ENCODE measurements at regions not wholly inside any gene's neighbourhood (a gene's known extent, or its start where the extent isn't known, plus 50 kb on each side); places are given as distances from the start of the nearest gene placed in this dataset.
A peak's percentile ranks its signal among the peaks of the same experiment; 100 is the strongest.
"Not testable (repeated sequence)": the region's sequence is repeated elsewhere in the genome, so short reads cannot be mapped to it uniquely, and the experiment has no call there.

GRCh38 chr16:60646631-60647030 lies 1389.6 kb downstream of the CDH8 start:
- FAIRE-seq, result no peak

- FAIRE-seq, result no peak
These were observed 1390.7 kb downstream of the CDH8 start for GRCh38 chr16:60645541-60645940.

GRCh38 chr16:60642956-60643355 lies 1393.3 kb downstream of the CDH8 start:
- no peak for FAIRE-seq

DNA sequence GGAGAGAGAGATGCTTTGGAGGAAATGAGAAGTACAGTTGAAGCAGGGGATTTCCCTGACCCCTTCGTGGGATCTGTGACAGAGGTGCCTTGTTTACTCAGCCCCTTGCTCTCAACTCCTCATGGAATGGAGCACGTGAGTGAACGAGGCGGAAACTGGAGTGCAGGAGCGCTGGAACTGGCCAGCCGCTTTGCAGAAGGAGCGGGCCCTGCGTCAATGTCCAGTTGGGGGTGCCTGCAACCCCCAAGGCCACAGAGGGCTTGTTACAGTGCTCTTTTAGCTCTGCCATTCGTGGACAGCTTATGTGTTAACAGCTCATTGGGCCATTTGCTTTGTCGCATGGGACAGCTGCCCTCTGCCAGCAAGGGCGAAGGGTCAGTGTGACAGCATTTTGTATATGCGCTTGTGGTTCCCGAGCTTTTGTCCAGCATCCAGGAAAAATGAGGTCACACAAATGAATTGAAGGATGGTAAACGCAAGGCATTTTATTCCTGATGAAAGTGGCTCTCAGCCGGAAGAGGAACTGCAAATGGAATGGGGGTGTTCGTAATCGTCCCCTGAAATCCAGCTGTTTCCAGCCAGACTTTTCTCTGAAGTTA lies 1395.1 kb downstream of the CDH8 start:
- FAIRE-seq, result no peak

- FAIRE-seq, result no peak
These were observed 1396.2 kb downstream of the CDH8 start for GRCh38 chr16:60640038-60640437.

GRCh38 chr16:60636636-60637035 lies 1399.6 kb downstream of the CDH8 start:
- not testable (repeated sequence) for FAIRE-seq

GRCh38 chr16:60636117-60636516 lies 1400.1 kb downstream of the CDH8 start:
- no peak for FAIRE-seq

GRCh38 chr16:60635548-60635947 lies 1400.7 kb downstream of the CDH8 start:
- no peak for FAIRE-seq

GRCh38 chr16:60611844-60612243 lies 1424.4 kb downstream of the CDH8 start:
- no peak for FAIRE-seq

- FAIRE-seq, result no peak
These were observed 1427.3 kb downstream of the CDH8 start for GRCh38 chr16:60608971-60609370.

DNA sequence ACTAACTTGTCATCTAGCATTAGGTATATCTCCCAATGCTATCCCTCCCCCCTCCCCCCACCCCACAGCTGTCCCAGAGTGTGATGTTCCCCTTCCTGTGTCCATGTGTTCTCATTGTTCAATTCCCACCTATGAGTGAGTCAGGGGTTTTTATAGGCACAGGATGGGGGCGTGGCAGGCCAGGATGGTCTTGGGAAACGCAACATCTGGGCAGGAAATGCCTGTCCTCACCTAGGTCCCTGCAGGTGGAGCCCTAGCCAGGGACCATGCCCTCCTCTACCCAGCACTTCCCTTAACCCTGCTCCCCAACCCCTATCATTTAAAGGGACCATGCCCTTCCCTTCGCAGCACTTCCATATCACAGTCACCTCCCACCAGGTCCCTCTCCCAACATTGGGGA lies 1430.6 kb downstream of the CDH8 start:
- FAIRE-seq, result not testable (repeated sequence)

GRCh38 chr16:60605176-60605575 lies 1431.1 kb downstream of the CDH8 start:
- FAIRE-seq, result no peak

GRCh38 chr16:60586493-60586892 lies 1449.7 kb downstream of the CDH8 start:
- FAIRE-seq, result no peak

DNA sequence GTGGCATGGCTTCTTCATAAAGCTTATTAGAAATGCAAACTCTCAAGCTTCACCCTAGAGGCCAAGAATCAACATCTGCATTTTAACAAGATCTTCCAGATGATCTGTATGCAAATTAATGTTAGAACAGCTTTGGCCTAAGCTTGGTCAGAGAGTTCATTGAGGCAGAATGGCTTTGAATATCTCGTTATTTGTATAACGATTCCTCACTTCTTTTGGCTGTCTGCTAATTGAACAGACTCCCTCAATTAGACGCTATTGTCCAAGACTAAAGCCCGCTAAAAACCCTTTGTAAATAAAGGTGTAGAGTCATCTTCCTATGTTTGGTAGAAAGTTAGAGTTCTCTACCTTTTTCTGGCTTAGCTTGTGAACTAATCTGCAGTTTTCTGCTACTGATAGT lies 1453.7 kb downstream of the CDH8 start:
- FAIRE-seq, result no peak

GRCh38 chr16:60566901-60567300 lies 1469.3 kb downstream of the CDH8 start:
- peak; percentile 57 for FAIRE-seq

GRCh38 chr16:60564588-60564987 lies 1471.7 kb downstream of the CDH8 start:
- no peak for FAIRE-seq

GRCh38 chr16:60563166-60563565 lies 1473.1 kb downstream of the CDH8 start:
- FAIRE-seq, result no peak

DNA sequence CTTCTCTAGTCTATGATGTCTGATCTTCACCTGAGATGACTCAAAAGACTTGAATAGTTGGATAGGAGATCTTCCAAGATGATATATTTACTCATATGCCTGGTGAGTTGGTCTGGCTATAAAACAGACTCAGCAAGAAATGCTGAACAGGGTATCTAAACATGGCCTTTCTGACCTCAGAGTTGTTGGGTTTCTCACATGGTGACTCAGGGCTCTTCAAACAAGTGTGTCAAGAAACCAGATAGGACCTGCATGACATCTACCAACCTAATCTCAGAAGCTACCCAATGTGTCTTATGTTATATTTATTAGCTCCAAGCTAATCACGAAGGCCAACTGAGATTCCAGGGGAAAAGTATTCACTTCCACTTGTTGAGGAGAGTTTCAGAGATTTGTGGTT lies 1477.3 kb downstream of the CDH8 start:
- FAIRE-seq, result no peak

GRCh38 chr16:60553090-60553757 lies 1483.0 kb downstream of the CDH8 start:
- no peak for FAIRE-seq

DNA sequence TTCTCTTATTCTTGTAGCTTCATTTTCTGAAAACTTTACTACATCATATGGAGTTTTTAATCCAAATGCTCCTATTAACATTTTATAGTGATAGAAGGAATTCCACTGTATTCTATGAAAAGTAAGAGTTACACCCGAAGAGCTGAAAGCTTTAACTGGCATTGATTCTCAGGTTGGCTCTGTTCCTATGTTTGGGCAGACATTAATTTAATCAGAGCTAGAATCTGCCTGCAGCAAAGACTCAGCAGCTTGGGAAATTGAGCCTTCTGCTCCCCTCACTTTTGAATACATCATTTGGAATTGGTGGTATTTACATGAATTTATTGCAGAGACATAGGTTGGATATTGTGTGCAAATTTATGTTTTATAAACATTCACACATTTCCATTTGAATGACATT lies 1494.7 kb downstream of the CDH8 start:
- FAIRE-seq, result no peak

DNA sequence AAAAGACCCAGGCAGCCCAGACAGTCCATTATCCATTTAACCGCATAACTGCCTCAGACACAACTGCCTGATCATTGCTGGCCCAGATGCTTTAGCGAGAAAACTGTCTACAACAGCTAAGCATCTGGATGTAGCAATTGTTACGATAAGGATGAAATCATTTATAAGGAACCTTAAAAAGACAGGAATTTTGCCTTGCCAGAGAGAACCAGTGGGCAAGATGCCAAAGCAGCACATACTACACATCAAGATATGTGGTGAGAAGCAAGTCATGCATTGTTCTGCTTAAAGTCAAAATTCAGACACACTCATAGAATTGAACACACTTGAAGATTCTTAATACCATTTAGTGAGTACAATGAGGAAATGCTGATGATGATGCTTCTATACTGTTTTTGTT lies 1525.3 kb downstream of the CDH8 start:
- FAIRE-seq, result no peak

GRCh38 chr16:60510208-60510607 lies 1526.0 kb downstream of the CDH8 start:
- FAIRE-seq, result no peak

- FAIRE-seq, result no peak
These were observed 1545.0 kb downstream of the CDH8 start for GRCh38 chr16:60491273-60491672.

- no peak for FAIRE-seq
These were observed 1550.3 kb downstream of the CDH8 start for GRCh38 chr16:60485872-60486489.

DNA sequence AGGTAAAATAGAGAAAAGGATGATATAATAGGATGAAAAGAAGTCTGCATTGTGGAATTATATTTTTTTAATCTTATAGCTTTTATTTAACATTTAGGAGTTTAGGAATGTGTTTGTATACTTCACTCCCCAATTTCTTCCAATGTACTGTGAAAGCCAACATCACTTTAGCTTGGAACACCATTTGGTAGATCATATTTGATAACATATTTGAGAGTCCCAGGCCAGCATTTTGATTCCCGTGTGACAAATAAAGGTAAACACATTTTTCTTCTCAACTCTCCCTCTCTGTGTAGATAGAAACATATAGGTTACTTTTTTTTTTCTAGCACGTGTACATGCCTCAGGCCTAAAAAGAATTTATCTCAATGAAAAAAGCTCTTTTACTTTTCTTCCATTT lies 1551.3 kb downstream of the CDH8 start:
- FAIRE-seq, result no peak
